HG02610 (cell line): ENCODE measurements at regions not wholly inside any gene's neighbourhood (a gene's known extent, or its start where the extent isn't known, plus 50 kb on each side); places are given as distances from the start of the nearest gene placed in this dataset.
A peak's percentile ranks its signal among the peaks of the same experiment; 100 is the strongest.

Experiments
- ATAC-seq: cut with Tn5 transposase; IDR thresholded peaks from one replicate; pipeline ENCODE4 v1.9.1; 2021; ENCODE audit warnings: mild to moderate bottlenecking, moderate library complexity; ENCODE audit not compliant: unreplicated experiment

DNA sequence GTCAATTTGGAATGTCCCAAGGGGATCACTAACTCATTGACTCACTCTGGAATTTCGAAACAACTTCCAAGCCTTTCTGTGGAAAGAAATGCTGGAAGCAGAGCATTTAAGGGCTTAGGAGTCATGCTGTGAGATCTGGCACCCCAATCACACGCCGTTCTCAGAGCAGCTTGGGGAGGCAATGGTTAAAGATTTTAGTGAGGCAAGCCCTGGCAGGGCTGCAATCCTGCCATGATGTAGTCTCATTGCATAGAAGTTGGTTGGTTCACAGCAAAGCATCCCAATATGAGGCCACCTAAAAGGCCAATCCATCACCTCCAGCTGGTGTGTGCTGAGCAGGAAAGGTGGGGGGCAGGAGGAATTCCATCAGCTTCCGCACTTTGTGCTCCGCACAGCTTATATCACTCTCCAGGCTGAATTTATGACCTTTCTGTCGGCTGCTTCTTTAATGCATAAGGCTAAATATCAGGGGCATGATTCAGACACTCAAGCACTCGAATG lies 1043.9 kb upstream of the POU3F3 start:
- ATAC-seq: no peak

- ATAC-seq: no peak
Measured at GRCh38 chr2:103810875-103811274, 1043.0 kb upstream of the POU3F3 start.

DNA sequence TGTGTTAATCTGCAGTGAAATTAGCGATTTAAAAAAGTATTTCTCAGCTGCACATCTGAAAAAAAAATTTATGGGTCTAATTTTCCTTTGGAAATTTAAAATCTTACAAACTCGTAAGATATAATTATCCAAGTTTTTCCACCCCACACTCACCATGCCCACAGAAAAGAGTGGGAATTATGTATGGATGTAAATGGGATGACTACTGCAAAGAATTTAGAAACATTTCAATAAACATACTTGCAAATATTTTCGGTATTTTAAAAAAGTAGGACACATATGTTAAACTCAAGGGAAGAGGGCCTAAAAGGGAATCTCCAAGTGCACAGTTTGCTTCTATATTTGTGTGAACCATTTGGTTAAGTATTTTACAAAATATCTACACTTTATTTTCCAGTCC lies 1039.9 kb upstream of the POU3F3 start:
- ATAC-seq: no peak

DNA sequence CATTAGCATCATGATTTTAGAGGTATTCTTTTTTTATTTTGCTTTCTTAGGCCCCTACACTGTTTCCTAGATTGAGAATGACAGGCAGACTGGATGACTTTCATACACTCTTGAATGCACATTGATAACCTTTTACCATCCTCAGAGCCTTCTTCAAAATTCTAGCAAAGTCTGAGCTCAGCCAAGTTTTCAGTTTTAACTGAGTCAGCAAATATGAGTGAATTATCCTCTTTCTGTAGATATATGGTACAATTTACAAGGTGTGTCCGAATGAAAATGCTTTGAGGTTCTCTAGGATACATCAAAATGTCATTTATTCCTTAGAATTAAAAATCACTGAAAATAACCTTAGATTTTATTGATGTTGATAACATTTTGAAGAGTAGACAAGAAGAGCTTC lies 1038.2 kb upstream of the POU3F3 start:
- no peak for ATAC-seq

DNA sequence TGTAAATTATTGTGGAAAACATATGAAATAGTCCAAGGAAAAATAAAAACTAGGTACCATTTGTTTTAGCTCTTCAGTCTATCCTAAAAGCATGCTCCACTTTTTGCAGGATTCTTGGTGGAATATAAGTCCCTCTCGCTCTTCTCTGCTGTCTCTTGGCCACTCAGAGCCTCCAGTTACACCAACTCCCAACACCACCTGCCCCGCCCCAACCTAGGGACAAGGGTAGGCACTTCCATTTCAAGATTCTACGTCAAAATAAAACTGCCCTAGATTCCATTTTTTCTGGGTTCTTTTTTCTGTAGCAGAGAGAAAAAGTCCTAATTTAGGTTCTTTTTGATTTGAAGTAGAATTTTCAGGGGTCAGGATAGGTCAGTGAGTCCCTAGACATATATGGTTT lies 1036.2 kb upstream of the POU3F3 start:
- no peak for ATAC-seq

DNA sequence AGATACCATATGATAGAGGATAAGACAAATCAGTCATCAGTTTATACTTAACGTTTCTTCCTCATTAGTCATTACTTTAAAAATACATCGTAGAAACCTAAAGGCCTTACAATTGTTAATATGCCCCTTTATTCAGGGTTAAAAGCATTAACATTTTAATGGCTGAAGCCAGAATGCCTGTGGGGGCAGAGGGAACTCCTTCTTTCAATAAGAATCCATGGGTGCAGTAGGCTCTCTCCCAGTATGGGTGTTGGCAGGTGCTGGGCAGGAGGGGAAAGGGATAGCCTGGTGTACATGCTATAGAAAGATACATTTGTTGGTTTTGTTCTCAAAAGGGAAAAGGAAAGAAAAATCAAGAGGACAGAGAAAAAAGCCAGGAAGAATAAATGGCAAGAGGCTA lies 1035.7 kb upstream of the POU3F3 start:
- no peak for ATAC-seq

DNA sequence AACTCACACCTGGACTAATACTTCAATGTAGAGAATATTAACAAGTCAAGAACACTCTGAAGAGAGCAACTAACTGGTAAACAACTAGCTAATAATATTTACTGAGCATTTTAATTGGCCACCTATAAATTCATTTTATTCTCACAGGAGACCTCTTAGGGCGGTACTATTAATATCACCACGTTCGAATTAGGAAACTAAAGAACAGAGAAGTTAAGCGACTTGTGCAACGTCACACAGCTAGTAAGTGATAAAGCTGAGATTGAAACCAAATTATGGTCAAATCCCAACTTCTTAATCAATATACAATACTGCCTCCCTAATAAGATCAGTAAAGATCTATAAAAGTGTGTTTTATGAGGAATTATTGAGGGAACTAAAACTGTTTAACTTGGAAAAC lies 1034.3 kb upstream of the POU3F3 start:
- no peak for ATAC-seq

DNA sequence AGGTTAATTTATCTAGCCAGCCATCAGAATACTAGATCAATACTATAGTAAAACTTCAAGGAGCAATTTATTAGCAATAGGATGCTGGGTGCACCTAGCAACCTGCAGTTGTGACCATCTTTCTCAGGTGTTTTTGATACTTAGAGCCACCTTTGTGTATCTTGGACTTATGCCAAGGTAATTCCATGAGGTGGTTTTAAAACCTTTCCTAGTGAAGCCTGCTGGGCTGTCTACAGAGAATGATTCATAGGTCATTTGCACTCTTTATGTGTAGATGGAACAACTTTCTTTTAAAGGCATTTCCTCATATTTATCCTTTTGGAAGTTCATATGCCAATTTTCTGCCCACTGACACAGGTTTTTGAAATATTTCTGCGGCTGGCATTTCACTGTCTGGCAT lies 1030.1 kb upstream of the POU3F3 start:
- ATAC-seq: no peak

GRCh38 chr2:103847276-103847675 lies 1006.6 kb upstream of the POU3F3 start:
- ATAC-seq: no peak

DNA sequence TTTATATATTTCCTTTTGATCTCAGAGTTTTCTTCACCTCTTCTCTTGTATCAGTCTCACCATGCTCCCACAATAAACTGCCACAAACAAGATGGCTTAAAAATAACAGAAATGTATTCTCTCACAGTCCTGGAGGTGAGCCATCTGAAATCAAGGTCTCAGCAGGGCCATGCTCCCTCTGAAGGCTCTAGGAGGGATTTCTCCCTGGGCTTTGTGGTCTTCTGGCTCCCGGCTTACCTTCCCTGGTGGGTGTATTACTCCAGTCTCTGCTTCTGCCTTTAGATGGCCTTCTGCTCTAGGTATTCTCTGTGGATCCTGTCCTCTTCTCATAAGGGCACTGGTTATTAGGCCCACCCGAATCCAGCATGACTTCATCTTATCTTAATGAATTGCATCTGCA lies 994.7 kb upstream of the POU3F3 start:
- ATAC-seq: no peak

GRCh38 chr2:103860016-103860415 lies 993.9 kb upstream of the POU3F3 start:
- ATAC-seq: peak; percentile 70

- ATAC-seq: no peak
Measured at GRCh38 chr2:103868396-103868795, 985.5 kb upstream of the POU3F3 start.

DNA sequence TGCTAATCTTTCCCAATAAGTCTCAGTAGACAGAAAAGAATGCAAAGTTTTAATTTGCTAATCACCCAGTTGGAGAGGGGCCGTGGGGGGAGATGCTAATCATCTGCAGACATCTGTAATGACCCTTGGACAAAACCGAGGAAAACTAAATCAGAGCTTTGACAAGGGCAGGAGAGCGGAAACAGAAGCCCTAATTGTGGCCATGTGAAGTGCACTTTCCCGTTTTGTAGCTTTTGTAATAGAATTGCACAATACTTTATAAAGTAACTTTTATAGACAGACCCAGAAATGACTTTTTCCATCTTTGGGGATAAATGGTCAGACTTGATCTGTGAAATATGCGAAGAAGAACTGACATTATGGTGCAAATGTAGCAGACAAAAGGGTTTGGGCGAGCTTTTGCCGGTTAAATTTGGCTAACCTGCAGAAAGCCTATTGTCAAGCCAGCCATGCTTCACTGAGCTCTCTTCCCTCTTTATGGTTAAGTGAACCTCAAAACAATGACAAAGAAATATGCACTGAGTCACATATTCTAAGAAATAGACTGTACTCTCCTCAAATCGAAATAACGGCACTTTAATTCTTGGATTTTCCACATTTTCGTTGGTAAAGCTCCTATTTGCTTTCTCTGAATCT lies 980.1 kb upstream of the POU3F3 start:
- ATAC-seq: no peak

DNA sequence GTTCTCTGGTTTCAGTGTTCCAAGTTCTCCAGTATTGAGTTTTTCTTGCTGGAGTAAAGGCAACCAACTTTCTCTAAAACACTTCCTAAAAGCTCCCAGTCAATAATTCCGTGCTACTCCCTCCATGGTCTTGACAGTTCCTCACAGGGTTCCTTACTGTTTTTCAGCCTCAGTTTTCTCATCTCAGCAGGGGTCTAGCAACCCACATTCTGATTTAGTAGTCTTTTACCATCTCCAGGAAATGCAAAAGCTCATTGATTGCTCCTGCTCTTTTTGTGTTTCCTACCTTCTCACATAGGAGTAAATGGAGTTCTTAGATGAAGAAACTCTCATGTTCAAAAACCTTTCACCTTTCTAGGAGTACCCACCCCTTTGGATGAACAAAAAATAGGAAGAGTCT lies 978.8 kb upstream of the POU3F3 start:
- ATAC-seq: no peak

DNA sequence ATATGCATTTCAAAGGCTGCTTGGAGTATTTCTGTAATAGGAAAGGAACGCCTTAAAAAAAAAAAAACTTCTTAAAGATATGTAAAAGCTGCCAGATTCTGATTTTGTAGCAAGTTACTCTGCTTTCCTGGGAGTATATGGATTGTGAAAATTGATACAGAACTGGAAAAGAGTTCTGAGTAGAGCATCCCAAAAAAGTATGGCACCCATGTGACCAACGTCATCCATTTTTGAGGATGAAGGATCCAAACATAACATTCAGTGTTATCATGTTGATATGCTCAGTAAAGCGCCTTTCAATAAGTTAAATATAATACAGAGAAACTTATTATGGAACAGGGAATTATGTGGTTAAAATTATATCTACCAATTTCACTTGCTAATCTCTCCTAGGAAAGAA lies 978.4 kb upstream of the POU3F3 start:
- ATAC-seq: no peak

DNA sequence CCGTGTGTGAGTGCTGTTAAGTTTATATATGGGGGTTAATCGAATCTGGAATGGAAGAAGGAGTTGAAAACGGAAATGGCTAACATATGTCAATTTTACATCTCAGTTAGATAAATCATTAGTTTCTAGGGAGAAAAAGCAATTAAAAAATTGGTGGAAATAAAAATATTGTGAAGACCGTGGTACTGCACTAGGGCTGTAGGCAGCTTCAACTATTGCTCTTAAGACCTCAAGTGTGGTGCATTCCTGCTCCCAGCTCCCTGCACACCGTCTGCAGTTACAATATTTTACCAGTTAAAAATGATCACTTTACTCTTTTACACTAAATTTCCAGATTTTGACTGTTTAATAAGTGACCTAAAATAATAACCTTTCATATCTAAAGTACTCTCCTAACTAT lies 977.3 kb upstream of the POU3F3 start:
- ATAC-seq: no peak

- no peak for ATAC-seq
Measured at GRCh38 chr2:103879101-103879500, 974.8 kb upstream of the POU3F3 start.

DNA sequence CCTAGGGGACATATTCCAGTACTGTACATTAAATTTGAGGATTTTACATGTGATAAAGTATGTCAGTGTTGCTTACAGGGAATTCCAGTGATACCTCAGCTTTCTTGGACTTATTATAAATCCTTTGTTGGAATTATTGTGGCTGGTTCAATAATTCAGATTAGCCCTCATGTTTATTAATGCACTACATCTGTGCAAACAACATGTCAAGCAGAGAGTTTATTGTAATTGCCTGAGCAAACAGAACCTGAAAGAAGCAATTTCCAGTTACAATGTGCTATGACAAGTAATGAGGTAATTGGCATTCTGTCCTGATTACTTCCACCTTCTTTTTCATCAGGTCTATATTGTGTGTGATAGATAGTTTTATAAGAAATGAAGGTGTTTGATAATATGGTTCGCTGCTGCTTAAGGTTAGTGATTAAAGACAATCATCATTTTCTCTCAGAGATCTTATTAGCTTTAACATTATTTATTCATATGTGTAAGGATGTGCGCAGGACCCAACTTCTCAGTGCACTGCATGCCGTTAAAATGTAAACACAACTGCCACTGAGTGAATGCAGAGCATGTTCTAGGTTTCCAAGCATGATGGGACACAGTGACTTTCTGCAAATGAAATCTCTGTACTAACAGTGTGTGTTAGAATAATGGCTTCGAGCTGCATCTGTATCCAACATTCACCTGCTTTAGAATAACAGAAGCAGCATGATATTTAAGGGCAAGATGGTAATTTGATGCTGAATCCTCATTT lies 973.7 kb upstream of the POU3F3 start:
- no peak for ATAC-seq

DNA sequence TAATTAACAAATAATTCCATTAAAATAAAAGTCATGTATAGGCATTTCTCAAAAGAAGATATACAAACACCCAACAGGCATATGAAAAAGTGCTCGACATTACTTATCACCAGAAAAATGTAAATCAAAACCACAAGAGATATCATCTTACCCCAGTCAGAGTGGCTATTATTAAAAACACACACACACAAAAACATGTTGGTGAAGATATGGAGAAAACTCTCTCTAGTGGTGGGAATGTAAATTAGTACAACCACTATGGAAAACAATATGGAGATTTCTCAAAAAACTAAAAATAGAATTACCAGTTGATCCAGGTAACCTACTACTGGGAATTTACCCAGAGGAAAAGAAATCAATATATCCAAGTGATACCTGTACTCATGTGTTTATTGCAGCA lies 966.3 kb upstream of the POU3F3 start:
- ATAC-seq: no peak

GRCh38 chr2:103896182-103896581 lies 957.7 kb upstream of the POU3F3 start:
- ATAC-seq: no peak

GRCh38 chr2:103898561-103898960 lies 955.4 kb upstream of the POU3F3 start:
- ATAC-seq: no peak

- no peak for ATAC-seq
Measured at GRCh38 chr2:103902347-103902746, 951.6 kb upstream of the POU3F3 start.

DNA sequence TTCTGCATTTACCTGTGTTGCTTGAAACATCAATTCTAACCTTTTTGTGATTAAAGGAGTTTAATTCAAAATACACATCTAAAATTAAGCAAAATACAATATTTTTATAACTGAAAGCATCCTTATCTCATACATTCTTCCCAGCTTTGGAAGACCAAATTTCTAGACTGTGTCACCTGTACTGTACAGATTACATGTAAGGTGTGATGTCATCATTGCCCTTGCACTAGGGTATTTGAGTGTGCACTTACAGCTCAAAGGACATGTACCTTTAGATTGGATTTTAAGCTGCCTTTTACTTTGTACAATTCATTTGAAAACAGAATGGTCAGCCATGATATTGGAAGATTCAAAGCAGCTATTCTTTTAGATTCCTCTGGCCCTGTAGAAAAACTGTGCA lies 932.8 kb upstream of the POU3F3 start:
- ATAC-seq: no peak
